IPS-15b (cell line): ENCODE measurements at regions not wholly inside any gene's neighbourhood (a gene's known extent, or its start where the extent isn't known, plus 50 kb on each side); places are given as distances from the start of the nearest gene placed in this dataset.

Source experiments
- H3K27me3 ChIP-seq: one replicate; pipeline ENCODE4 v1.6.1; 2013; ENCODE audit warnings: low read length; ENCODE audit not compliant: control insufficient read depth, insufficient read depth
- H3K36me3 ChIP-seq: one replicate; pipeline ENCODE4 v1.6.1; 2013; ENCODE audit warnings: low read length; ENCODE audit not compliant: control insufficient read depth, insufficient read depth
- H3K4me1 ChIP-seq: one replicate; pipeline ENCODE4 v1.6.1; 2013; ENCODE audit warnings: mild to moderate bottlenecking, low read length; ENCODE audit not compliant: control insufficient read depth, insufficient read depth
- H3K4me3 ChIP-seq: one replicate; pipeline ENCODE4 v1.5.1; 2013; ENCODE audit warnings: low read depth, low read length
- H3K9ac ChIP-seq: one replicate; pipeline ENCODE4 v1.6.1; 2013; ENCODE audit warnings: low read depth, mild to moderate bottlenecking, low read length
- H3K9me3 ChIP-seq: one replicate; pipeline ENCODE4 v1.6.1; 2013; ENCODE audit warnings: mild to moderate bottlenecking, low read length; ENCODE audit not compliant: control insufficient read depth, insufficient read depth

DNA sequence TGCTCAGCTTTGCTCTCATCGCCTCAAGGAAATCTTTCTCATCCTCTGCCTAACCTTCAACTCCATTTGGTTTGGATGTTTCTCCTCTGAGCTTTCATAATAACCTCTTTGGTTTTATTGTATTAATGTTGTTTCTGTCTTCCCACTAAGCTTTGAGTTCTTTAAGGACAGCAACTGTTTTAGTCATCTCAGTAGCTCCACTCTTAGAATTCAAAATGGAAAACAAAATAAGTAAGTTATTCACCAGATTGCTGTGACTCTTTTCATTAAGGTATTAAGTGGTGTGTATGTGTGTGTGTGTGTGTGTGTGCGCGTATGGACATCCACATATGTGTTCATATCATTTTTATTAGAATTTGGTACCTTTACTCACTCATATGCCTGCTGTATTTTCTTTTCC, 279.2 kb upstream of the BOD1L1 start:
- no peak overlapping the region for H3K4me3 ChIP-seq
- no peak overlapping the region for H3K9ac ChIP-seq
- no peaks in the 10 kb centered on the region for H3K4me1 ChIP-seq
- no peaks in the 10 kb centered on the region for H3K36me3 ChIP-seq
- H3K9me3 ChIP-seq, result no peaks in the 10 kb centered on the region
- H3K27me3 ChIP-seq, result no peaks in the 10 kb centered on the region

DNA sequence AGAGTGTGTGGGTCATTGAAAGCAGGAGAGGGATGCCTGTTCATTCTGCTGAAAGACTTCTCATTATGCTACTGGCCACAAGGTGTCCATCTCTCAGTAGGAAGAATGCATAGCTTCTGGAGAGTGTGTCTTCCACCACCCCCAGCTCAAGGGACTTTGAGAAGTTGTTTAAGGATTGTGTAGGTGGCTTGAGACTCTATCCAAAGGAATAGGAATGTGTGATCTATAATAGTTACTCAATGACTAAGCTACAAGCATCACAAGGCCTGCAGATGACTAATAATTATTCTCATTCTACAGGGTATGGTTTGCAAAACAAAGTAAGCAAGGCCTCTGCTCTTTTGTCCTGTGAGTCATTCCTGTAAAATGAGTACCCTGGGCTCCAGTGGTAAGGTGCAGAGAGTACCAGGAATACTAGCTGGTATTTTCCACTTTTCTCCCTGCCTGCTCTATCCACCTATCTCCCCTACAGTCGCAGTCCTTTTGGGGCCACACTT, 279.8 kb upstream of the BOD1L1 start:
- Histone ChIP-seq H3K27me3 (no peaks in the 10 kb centered on the region), H3K4me3 (no peak overlapping the region), H3K9ac (no peak overlapping the region), H3K9me3 (no peaks in the 10 kb centered on the region), H3K36me3 (no peaks in the 10 kb centered on the region), H3K4me1 (no peaks in the 10 kb centered on the region)

DNA sequence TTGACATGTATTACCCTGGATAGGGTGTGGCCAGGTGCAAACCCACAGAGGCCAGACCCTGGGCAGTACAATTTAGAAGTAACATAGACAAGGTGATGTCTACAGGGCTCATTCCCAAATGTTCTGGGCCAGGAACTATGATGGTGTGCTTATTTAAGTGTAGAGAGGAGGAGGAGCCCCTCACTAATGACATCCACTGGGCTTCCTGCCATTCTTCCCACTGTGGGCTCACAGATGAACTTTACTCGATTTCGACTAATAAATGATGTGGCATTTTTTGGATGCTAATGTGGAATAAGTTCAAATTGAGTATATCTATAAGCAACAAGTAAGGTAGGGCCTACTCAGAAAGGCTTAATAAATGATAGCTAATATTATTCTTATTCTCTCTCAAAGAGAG, 280.9 kb upstream of the BOD1L1 start:
- Histone ChIP-seq H3K9ac (no peak overlapping the region), H3K27me3 (no peaks in the 10 kb centered on the region), H3K4me3 (no peak overlapping the region), H3K4me1 (no peaks in the 10 kb centered on the region), H3K36me3 (no peaks in the 10 kb centered on the region), H3K9me3 (no peaks in the 10 kb centered on the region)

GRCh38 chr4:13910556-13910955, 283.0 kb upstream of the BOD1L1 start:
- no peaks in the 10 kb centered on the region for H3K4me1 ChIP-seq
- no peaks in the 10 kb centered on the region for H3K27me3 ChIP-seq
- H3K9ac ChIP-seq, result no peak overlapping the region
- H3K36me3 ChIP-seq, result no peaks in the 10 kb centered on the region
- H3K9me3 ChIP-seq, result no peaks in the 10 kb centered on the region
- H3K4me3 ChIP-seq, result no peak overlapping the region

DNA sequence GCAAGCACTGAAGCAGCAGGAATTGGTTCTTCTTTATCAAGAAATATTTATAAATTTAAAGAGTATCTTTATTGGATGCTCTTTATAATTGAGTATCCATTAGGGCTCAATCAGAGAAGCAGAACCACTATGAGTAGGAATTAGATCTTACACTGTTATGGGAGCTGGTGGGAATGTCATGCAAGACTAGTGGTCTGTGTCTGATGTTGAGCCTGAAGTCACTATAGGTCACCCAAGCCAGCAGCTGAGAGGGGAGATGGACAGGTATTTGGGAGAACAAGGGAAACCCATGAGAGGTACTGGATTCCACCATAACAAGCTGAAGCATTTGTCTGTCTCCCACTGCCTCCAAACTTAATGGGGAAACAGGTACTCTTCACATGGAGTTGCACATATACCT, 283.7 kb upstream of the BOD1L1 start:
- Histone ChIP-seq H3K9ac (no peak overlapping the region), H3K27me3 (no peaks in the 10 kb centered on the region), H3K4me3 (no peak overlapping the region), H3K4me1 (no peaks in the 10 kb centered on the region), H3K36me3 (no peaks in the 10 kb centered on the region), H3K9me3 (no peaks in the 10 kb centered on the region)

DNA sequence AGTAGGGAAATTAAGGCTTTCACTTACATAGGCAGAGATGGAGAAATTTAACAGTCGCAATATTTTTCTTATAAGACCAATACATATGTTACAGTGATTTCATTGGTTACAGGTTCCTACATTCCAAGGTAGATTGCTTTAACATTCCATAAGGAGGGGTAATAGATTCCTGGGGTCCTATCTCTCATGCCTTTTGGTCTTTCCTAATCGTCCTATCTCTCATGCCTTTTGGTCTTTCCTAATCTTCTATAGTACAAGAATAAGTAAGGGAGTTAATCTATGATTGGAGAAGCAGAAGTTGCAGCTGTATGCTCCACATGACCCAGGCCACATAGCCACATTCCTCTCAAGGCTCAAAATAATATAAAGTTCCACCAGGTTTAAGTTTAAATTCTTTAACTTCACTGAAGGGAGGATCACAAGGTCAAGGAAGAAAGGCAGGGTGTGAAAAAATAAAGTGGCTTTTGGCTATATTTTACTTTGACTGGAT, 285.0 kb upstream of the BOD1L1 start:
- H3K9ac ChIP-seq, result no peak overlapping the region
- no peaks in the 10 kb centered on the region for H3K27me3 ChIP-seq
- H3K4me1 ChIP-seq, result no peaks in the 10 kb centered on the region
- no peaks in the 10 kb centered on the region for H3K9me3 ChIP-seq
- H3K36me3 ChIP-seq, result no peaks in the 10 kb centered on the region
- H3K4me3 ChIP-seq, result no peak overlapping the region

DNA sequence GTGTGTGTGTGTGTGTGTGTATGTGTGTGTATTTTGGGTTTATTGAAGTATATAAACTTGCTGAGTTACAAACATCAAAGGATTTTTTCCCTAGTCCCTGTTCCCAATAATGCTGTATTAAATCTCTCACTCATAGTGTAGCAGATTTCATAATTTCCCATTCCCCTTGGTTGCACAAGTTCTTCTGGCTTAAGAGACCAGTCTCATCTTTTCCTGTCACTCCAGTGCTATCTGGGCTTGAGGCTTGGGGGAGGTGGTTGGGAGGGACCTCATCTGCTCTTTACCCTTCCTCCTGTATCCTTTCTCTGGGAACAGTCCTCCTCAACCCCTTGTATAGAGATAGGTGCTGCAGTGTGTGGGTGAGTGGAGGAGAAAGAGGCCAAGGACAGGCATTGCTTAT, 285.4 kb upstream of the BOD1L1 start:
- Histone ChIP-seq H3K36me3 (no peaks in the 10 kb centered on the region), H3K27me3 (no peaks in the 10 kb centered on the region), H3K9ac (no peak overlapping the region), H3K9me3 (no peaks in the 10 kb centered on the region), H3K4me1 (no peaks in the 10 kb centered on the region), H3K4me3 (no peak overlapping the region)

- H3K4me3 ChIP-seq, result no peak overlapping the region
- no peaks in the 10 kb centered on the region for H3K9me3 ChIP-seq
- H3K27me3 ChIP-seq, result no peaks in the 10 kb centered on the region
- no peaks in the 10 kb centered on the region for H3K36me3 ChIP-seq
- H3K4me1 ChIP-seq, result peaks cover 7% of the 10 kb centered on the region
- H3K9ac ChIP-seq, result no peak overlapping the region
Observed at GRCh38 chr4:13917015-13917414, 289.5 kb upstream of the BOD1L1 start.

- no peaks in the 10 kb centered on the region for H3K27me3 ChIP-seq
- no peak overlapping the region for H3K4me3 ChIP-seq
- H3K4me1 ChIP-seq, result peaks cover 7% of the 10 kb centered on the region
Observed at GRCh38 chr4:13918110-13918509, 290.6 kb upstream of the BOD1L1 start.

DNA sequence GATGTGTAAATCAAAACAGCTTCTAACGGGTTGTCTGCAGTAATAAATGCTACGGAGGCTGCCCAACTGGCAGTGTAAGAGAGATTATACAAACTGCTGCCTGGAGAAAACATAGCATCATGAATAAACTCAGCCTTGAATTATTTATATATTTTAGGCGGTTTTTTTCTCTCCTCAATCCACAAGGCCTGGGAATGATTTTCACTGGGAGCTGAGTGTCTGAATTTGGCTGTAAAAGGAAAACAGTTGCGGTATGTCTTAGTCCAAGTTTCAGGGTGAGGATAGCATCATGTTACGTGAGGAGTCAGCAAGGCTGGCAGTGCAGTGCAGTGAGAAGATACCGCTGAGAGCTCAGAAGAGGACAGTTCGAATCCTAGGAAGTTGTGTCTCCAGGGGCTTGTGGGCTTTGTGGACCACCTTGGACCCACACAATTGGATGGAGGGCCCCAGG, 291.5 kb upstream of the BOD1L1 start:
- no peak overlapping the region for H3K4me3 ChIP-seq

More at GRCh38 chr4:13918110-13918509, 290.6 kb upstream of the BOD1L1 start:
- H3K9me3 ChIP-seq, result no peaks in the 10 kb centered on the region
- no peaks in the 10 kb centered on the region for H3K36me3 ChIP-seq
- no peak overlapping the region for H3K9ac ChIP-seq

DNA sequence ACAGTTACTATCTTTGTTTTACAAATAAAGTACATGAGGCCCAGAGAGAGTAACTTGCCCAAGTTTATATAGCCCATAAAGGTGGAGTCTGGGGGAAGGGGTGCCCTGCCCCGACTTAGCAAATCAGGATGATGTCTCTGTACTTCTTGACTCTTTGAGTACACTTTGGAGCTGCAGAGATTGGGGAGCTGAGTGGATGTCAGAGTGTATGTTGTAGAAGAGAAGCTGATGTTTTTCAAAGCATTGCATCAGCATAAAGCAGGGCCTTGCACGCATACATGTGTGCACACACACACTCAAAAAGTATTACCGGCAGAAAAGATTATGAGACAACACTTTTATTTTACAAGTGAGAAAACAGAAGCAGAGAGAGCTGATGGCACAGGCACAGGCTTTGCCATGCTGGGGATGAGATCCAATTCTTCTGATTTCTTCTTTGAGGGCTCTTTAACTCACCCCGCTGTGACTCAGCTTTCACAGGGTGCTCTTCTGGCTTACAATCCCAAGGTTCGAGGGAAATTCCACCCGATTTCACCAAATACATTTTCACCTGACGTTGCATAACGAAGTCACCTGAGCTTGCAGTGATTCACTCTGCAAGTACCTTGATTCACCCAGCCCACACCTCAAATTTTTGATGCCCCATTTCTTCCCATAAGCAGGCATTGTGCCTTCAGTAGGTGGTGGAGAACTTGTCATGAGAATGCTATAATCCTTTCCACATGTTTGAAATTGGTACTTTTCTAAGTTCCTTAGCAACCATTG, 292.8 kb upstream of the BOD1L1 start:
- no peaks in the 10 kb centered on the region for H3K9me3 ChIP-seq
- no peak overlapping the region for H3K9ac ChIP-seq
- no peaks in the 10 kb centered on the region for H3K27me3 ChIP-seq
- no peaks in the 10 kb centered on the region for H3K36me3 ChIP-seq
- H3K4me3 ChIP-seq, result no peak overlapping the region
- peaks cover 7% of the 10 kb centered on the region for H3K4me1 ChIP-seq

More for the DNA sequence above, 291.5 kb upstream of the BOD1L1 start:
- Histone ChIP-seq H3K9me3 (no peaks in the 10 kb centered on the region), H3K36me3 (no peaks in the 10 kb centered on the region), H3K27me3 (no peaks in the 10 kb centered on the region), H3K4me1 (peaks cover 7% of the 10 kb centered on the region), H3K9ac (no peak overlapping the region)

DNA sequence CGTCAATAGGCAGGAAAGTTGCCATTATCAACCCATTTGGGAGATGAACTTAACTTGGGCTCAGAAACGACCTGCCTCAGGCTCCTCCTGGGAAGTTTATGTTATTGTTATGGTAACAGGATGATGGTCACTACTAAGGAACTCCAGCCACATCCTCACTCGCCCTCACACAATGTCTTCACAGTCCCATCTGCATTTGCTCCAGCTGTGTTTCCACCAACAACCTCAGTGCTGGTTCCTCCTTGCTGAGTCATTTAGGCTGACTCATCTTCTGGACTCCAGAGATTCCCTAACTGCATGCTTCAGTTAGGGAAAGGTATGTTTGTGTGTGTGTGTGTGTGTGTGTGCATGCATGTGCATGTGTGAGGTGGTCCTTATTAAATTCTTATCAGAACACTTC, 293.4 kb upstream of the BOD1L1 start:
- no peaks in the 10 kb centered on the region for H3K9me3 ChIP-seq
- no peak overlapping the region for H3K4me3 ChIP-seq
- peaks cover 7% of the 10 kb centered on the region for H3K4me1 ChIP-seq
- no peaks in the 10 kb centered on the region for H3K36me3 ChIP-seq
- H3K9ac ChIP-seq, result no peak overlapping the region
- H3K27me3 ChIP-seq, result no peaks in the 10 kb centered on the region
